Liver (tissue), 8 donors: ENCODE measurements at regions not wholly inside any gene's neighbourhood (a gene's known extent, or its start where the extent isn't known, plus 50 kb on each side); places are given as distances from the start of the nearest gene placed in this dataset.

Experiments
- DNase-seq: peaks from one replicate; pipeline ENCODE4 v3.0.0-alpha.2; 2017; ENCODE audit warnings: low spot score
- H3K27ac ChIP-seq, 2 donors: one replicate each; pipeline ENCODE4 v1.7.0; 2013; ENCODE audit warnings: inconsistent platforms in 2 of 2, low read length in 2 of 2, control low read depth in 1 of 2, low read depth in 1 of 2, mild to moderate bottlenecking in 1 of 2
- H3K27me3 ChIP-seq, 4 donors: one replicate each; pipeline versions ENCODE4 v1.6.1 to v1.7.0; 2013; ENCODE audit warnings: low read length in 3 of 4, inconsistent platforms in 1 of 4, mild to moderate bottlenecking in 1 of 4, moderate library complexity in 1 of 4; ENCODE audit not compliant: control insufficient read depth in 4 of 4, insufficient read depth in 4 of 4
- H3K36me3 ChIP-seq, 4 donors: one replicate each; pipeline versions ENCODE4 v1.6.1 to v1.7.0; 2013; ENCODE audit warnings: low read length in 3 of 4, mild to moderate bottlenecking in 3 of 4, low read depth in 1 of 4, moderate library complexity in 1 of 4; ENCODE audit not compliant: control insufficient read depth in 4 of 4, insufficient read depth in 3 of 4
- H3K4me1 ChIP-seq, 4 donors: one replicate each; pipeline versions ENCODE4 v1.6.1 to v1.7.0; 2013; ENCODE audit warnings: low read length in 3 of 4, mild to moderate bottlenecking in 3 of 4, moderate library complexity in 1 of 4; ENCODE audit not compliant: control insufficient read depth in 4 of 4, insufficient read depth in 4 of 4
- H3K4me3 ChIP-seq, 3 donors: one replicate each; pipeline versions ENCODE4 v1.6.1 to v1.7.0; 2013; ENCODE audit warnings: low read length in 3 of 3, control low read depth in 1 of 3, low read depth in 1 of 3, mild to moderate bottlenecking in 1 of 3
- H3K9ac ChIP-seq, 2 donors: one replicate each; pipeline ENCODE4 v1.7.0; 2013; ENCODE audit warnings: low read length in 2 of 2, mild to moderate bottlenecking in 2 of 2, moderate library complexity in 2 of 2, control low read depth in 1 of 2, low read depth in 1 of 2
- H3K9me3 ChIP-seq, 4 donors: one replicate each; pipeline versions ENCODE4 v1.6.1 to v1.7.0; 2013; ENCODE audit warnings: low read length in 3 of 4; ENCODE audit not compliant: control insufficient read depth in 4 of 4
- EGR1 ChIP-seq, 2 donors: IDR thresholded peaks; 2 replicates each; pipeline ENCODE4 v1.6.1; 2016 to 2018; ENCODE audit warnings: antibody characterized with exemption in 2 of 2, low read depth in 2 of 2
- FOXA1 ChIP-seq: IDR thresholded peaks from 2 replicates; pipeline ENCODE4 v1.6.1; 2016; ENCODE audit warnings: antibody characterized with exemption
- FOXA2 ChIP-seq: IDR thresholded peaks from 2 replicates; pipeline ENCODE4 v1.6.1; 2016; ENCODE audit warnings: antibody characterized with exemption
- GABPA ChIP-seq, 2 donors: IDR thresholded peaks in 1 of 2; conservative IDR thresholded peaks in 1 of 2; 2 replicates each; pipeline ENCODE4 v1.6.1; 2016; ENCODE audit warnings: antibody characterized with exemption in 2 of 2, mild to moderate bottlenecking in 1 of 2, moderate library complexity in 1 of 2
- HNF4A ChIP-seq, 2 donors: conservative IDR thresholded peaks; 2 replicates each; pipeline ENCODE4 v1.6.1; 2016; ENCODE audit warnings: antibody characterized with exemption in 2 of 2, mild to moderate bottlenecking in 2 of 2
- HNF4G ChIP-seq: IDR thresholded peaks from 2 replicates; pipeline ENCODE4 v1.6.1; 2016; ENCODE audit warnings: antibody characterized with exemption
- JUND ChIP-seq, 2 donors: IDR thresholded peaks; 2 replicates each; pipeline ENCODE4 v1.6.1; 2016; ENCODE audit warnings: antibody characterized with exemption in 2 of 2
- NR2F2 ChIP-seq: IDR thresholded peaks from 2 replicates; pipeline ENCODE4 v1.6.1; 2016; ENCODE audit warnings: antibody characterized with exemption
- RAD21 ChIP-seq, 2 donors: IDR thresholded peaks; 2 replicates each; pipeline ENCODE4 v1.6.1; 2016; ENCODE audit warnings: antibody characterized with exemption in 2 of 2, mild to moderate bottlenecking in 2 of 2
- RXRA ChIP-seq, 2 donors: IDR thresholded peaks; 2 replicates each; pipeline ENCODE4 v1.6.1; 2017 to 2018; ENCODE audit warnings: antibody characterized with exemption in 2 of 2, mild to moderate bottlenecking in 1 of 2
- SP1 ChIP-seq: IDR thresholded peaks from 2 replicates; pipeline ENCODE4 v1.6.1; 2018; ENCODE audit warnings: antibody characterized with exemption, mild to moderate bottlenecking
- TAF1 ChIP-seq: conservative IDR thresholded peaks from 2 replicates; pipeline ENCODE4 v1.6.1; 2016; ENCODE audit warnings: antibody characterized with exemption, mild to moderate bottlenecking
- YY1 ChIP-seq: IDR thresholded peaks from 2 replicates; pipeline ENCODE4 v1.6.1; 2016; ENCODE audit warnings: antibody characterized with exemption, mild to moderate bottlenecking
- WGBS: extraction: QIAGEN DNeasy Blood & Tissue Kit; methylation state at CpG from one replicate; pipeline ENCODE4 v1.1.7; 2013; 5-methylcytosine and 5-hydroxymethylcytosine counted together
- TF ChIP-seq, protein P1 (sequence below): fragments of 150-350 bp; IDR thresholded peaks from 2 replicates; pipeline ENCODE4 v1.5.1; 2017; ENCODE audit warnings: improper control_type of control experiment, low read depth, low read length; ENCODE audit not compliant: missing input control
- TF ChIP-seq, protein P2 (sequence below): IDR thresholded peaks from 2 replicates; pipeline ENCODE4 v1.6.1; 2016; ENCODE audit warnings: antibody characterized with exemption, mild to moderate bottlenecking
- TF ChIP-seq, protein P3 (sequence below): IDR thresholded peaks from 2 replicates; pipeline ENCODE4 v1.6.1; 2016; ENCODE audit warnings: antibody characterized with exemption
- TF ChIP-seq, protein P4 (sequence below): IDR thresholded peaks from 2 replicates; pipeline ENCODE4 v1.6.1; 2016; ENCODE audit warnings: antibody characterized with exemption
- TF ChIP-seq, protein P5 (sequence below): IDR thresholded peaks from 2 replicates; pipeline ENCODE4 v1.6.1; 2016; ENCODE audit warnings: antibody characterized with exemption
- donor health status: healthy.
- donor health status: healthy.
- donor health status: healthy.
- donor health status: healthy.
- donor health status: healthy.

DNA sequence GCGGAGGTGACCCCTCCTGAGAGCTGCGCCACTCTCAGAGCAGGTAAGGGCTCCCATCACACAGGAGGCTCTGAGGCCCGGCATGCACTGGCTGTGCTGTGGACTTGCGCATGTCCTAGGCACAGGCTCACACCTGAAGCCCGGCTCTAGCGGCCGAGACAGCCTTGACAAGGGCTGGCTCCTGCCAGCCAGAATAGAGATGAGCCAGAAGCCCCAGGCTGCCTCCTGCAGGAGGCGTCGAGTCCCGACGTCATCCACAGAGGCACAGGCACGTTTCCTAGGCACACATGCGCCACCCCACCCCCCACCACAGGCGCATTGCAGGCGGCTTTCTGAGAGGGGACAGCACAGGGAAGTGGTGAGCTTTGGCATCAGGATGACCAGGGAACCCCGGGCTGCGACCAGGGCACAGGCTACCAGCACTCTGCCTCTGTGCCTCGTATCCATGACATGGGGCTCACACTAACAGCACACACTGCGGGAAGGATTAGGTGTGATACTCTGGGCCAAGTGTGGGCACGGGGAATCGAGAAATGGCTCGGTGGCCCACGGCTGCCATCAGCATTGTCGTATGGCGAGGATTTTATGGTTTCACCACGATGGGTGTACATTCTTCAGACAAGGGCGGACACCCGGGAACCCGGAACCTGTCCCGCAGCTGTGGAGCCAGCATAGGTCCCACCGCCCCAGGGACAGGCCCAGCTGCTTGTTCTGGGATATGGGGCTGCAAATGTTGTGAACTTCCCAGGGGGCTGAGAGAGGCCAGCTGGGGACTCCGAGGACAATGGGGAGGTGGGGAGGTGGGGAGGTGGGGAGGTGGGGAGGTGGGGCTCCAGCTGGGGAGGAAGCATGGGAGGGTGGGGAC lies 90.7 kb upstream of the ADRA2C start:
- Histone ChIP-seq H3K27me3 (peaks cover 0 to 3% (median 0%) of the 10 kb centered on the region in 4 donors), H3K27ac (no peak overlapping the region)
- DNase-seq, result no peak

More for the DNA sequence above, 90.7 kb upstream of the ADRA2C start:
- Histone ChIP-seq H3K36me3 (no peaks in the 10 kb centered on the region), H3K9ac (no peak overlapping the region), H3K4me3 (no peak overlapping the region), H3K9me3 (no peaks in the 10 kb centered on the region), H3K4me1 (no peaks in the 10 kb centered on the region)
- TF ChIP-seq JUND (IDR thresholded peaks at IDR 0.05) (no peak), GABPA (IDR thresholded peaks at IDR 0.05 in 1 of 2, conservative IDR thresholded peaks at IDR 0.05 in 1 of 2) (no peak), FOXA2 (no peak), RAD21 (IDR thresholded peaks at IDR 0.05) (no peak), HNF4A (conservative IDR thresholded peaks at IDR 0.05) (no peak), EGR1 (IDR thresholded peaks at IDR 0.05; ENCODE audit: low read depth in 2 of 2) (no peak), HNF4G (no peak), NR2F2 (no peak), TAF1 (no peak), RXRA (IDR thresholded peaks at IDR 0.05) (no peak), FOXA1 (no peak), YY1 (no peak), SP1 (no peak)
- TF ChIP-seq, protein P1, sequence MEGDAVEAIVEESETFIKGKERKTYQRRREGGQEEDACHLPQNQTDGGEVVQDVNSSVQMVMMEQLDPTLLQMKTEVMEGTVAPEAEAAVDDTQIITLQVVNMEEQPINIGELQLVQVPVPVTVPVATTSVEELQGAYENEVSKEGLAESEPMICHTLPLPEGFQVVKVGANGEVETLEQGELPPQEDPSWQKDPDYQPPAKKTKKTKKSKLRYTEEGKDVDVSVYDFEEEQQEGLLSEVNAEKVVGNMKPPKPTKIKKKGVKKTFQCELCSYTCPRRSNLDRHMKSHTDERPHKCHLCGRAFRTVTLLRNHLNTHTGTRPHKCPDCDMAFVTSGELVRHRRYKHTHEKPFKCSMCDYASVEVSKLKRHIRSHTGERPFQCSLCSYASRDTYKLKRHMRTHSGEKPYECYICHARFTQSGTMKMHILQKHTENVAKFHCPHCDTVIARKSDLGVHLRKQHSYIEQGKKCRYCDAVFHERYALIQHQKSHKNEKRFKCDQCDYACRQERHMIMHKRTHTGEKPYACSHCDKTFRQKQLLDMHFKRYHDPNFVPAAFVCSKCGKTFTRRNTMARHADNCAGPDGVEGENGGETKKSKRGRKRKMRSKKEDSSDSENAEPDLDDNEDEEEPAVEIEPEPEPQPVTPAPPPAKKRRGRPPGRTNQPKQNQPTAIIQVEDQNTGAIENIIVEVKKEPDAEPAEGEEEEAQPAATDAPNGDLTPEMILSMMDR, result no peak
- TF ChIP-seq, protein P2, sequence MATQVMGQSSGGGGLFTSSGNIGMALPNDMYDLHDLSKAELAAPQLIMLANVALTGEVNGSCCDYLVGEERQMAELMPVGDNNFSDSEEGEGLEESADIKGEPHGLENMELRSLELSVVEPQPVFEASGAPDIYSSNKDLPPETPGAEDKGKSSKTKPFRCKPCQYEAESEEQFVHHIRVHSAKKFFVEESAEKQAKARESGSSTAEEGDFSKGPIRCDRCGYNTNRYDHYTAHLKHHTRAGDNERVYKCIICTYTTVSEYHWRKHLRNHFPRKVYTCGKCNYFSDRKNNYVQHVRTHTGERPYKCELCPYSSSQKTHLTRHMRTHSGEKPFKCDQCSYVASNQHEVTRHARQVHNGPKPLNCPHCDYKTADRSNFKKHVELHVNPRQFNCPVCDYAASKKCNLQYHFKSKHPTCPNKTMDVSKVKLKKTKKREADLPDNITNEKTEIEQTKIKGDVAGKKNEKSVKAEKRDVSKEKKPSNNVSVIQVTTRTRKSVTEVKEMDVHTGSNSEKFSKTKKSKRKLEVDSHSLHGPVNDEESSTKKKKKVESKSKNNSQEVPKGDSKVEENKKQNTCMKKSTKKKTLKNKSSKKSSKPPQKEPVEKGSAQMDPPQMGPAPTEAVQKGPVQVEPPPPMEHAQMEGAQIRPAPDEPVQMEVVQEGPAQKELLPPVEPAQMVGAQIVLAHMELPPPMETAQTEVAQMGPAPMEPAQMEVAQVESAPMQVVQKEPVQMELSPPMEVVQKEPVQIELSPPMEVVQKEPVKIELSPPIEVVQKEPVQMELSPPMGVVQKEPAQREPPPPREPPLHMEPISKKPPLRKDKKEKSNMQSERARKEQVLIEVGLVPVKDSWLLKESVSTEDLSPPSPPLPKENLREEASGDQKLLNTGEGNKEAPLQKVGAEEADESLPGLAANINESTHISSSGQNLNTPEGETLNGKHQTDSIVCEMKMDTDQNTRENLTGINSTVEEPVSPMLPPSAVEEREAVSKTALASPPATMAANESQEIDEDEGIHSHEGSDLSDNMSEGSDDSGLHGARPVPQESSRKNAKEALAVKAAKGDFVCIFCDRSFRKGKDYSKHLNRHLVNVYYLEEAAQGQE, result no peak
- TF ChIP-seq, protein P3, sequence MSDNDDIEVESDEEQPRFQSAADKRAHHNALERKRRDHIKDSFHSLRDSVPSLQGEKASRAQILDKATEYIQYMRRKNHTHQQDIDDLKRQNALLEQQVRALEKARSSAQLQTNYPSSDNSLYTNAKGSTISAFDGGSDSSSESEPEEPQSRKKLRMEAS, result no peak
- TF ChIP-seq, protein P4, sequence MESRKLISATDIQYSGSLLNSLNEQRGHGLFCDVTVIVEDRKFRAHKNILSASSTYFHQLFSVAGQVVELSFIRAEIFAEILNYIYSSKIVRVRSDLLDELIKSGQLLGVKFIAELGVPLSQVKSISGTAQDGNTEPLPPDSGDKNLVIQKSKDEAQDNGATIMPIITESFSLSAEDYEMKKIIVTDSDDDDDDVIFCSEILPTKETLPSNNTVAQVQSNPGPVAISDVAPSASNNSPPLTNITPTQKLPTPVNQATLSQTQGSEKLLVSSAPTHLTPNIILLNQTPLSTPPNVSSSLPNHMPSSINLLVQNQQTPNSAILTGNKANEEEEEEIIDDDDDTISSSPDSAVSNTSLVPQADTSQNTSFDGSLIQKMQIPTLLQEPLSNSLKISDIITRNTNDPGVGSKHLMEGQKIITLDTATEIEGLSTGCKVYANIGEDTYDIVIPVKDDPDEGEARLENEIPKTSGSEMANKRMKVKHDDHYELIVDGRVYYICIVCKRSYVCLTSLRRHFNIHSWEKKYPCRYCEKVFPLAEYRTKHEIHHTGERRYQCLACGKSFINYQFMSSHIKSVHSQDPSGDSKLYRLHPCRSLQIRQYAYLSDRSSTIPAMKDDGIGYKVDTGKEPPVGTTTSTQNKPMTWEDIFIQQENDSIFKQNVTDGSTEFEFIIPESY, result no peak
- TF ChIP-seq, protein P5, sequence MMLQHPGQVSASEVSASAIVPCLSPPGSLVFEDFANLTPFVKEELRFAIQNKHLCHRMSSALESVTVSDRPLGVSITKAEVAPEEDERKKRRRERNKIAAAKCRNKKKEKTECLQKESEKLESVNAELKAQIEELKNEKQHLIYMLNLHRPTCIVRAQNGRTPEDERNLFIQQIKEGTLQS, result no peak
- 74% methylated on average over 32 of the region's 32 CpGs for WGBS
